SK-N-SH treated with all-trans-retinoic acid at 6 μM for 48 hours (cell line): ENCODE measurements at regions not wholly inside any gene's neighbourhood (a gene's known extent, or its start where the extent isn't known, plus 50 kb on each side); places are given as distances from the start of the nearest gene placed in this dataset.

Source experiments
- ATAC-seq: fragments of 200-7000 bp; cut with Tn5 transposase; 3 replicates; pipeline ENCODE4 v1.9.1; 2020; ENCODE audit warnings: mild to moderate bottlenecking, moderate library complexity
- BACH2 ChIP-seq: fragments of 250-450 bp; sonication (Bioruptor Pico); IDR thresholded peaks from 2 replicates; pipeline ENCODE4 v1.9.0; 2021; ENCODE audit warnings: mild to moderate bottlenecking, borderline replicate concordance
- CSDC2 ChIP-seq: fragments of 250-450 bp; sonication (Bioruptor Pico); IDR thresholded peaks from 2 replicates; pipeline ENCODE4 v1.5.0; 2020; ENCODE audit warnings: mild to moderate bottlenecking, moderate library complexity
- ESRRG ChIP-seq: fragments of 250-450 bp; sonication (Bioruptor Pico); IDR thresholded peaks from 2 replicates; pipeline ENCODE4 v1.6.1; 2021; ENCODE audit warnings: mild to moderate bottlenecking
- OSR1 ChIP-seq: fragments of 250-450 bp; sonication (Bioruptor Pico); IDR thresholded peaks from 2 replicates; pipeline ENCODE4 v1.8.0; 2022; ENCODE audit warnings: moderate library complexity, mild to moderate bottlenecking, inconsistent platforms
- PPARA ChIP-seq: fragments of 250-450 bp; sonication (Bioruptor Pico); IDR thresholded peaks from 2 replicates; pipeline ENCODE4 v1.5.0; 2020; ENCODE audit warnings: mild to moderate bottlenecking, borderline replicate concordance
- RARB ChIP-seq: fragments of 250-450 bp; sonication (Bioruptor Pico); IDR thresholded peaks from 2 replicates; pipeline ENCODE4 v1.8.0; 2021; ENCODE audit warnings: mild to moderate bottlenecking, moderate library complexity
- SNAI2 ChIP-seq: fragments of 250-450 bp; sonication (Bioruptor Pico); IDR thresholded peaks from 2 replicates; pipeline ENCODE4 v1.5.0; 2020; ENCODE audit warnings: mild to moderate bottlenecking, moderate library complexity
- TCF4 ChIP-seq: fragments of 250-450 bp; sonication (Bioruptor Pico); IDR thresholded peaks from 2 replicates; pipeline ENCODE4 v1.8.0; 2021; ENCODE audit warnings: mild to moderate bottlenecking, moderate library complexity, borderline replicate concordance
- TOX ChIP-seq: fragments of 250-450 bp; sonication (Bioruptor Pico); IDR thresholded peaks from 2 replicates; pipeline ENCODE4 v1.8.0; 2021; ENCODE audit warnings: mild to moderate bottlenecking, moderate library complexity, borderline replicate concordance
- ZC3H10 ChIP-seq: fragments of 250-450 bp; sonication (Bioruptor Pico); IDR thresholded peaks from 2 replicates; pipeline ENCODE4 v1.5.1; 2021; ENCODE audit warnings: mild to moderate bottlenecking, moderate library complexity
- ZFP3 ChIP-seq: fragments of 250-450 bp; sonication (Bioruptor Pico); IDR thresholded peaks from 2 replicates; pipeline ENCODE4 v1.5.0; 2020; ENCODE audit warnings: mild to moderate bottlenecking, moderate library complexity
- ZFP30 ChIP-seq: fragments of 450-650 bp; formaldehyde crosslinking; IDR thresholded peaks from 2 replicates; pipeline ENCODE4 v1.5.0; 2022; ENCODE audit warnings: mild to moderate bottlenecking, moderate library complexity
- ZNF565 ChIP-seq: fragments of 450-650 bp; formaldehyde crosslinking; conservative IDR thresholded peaks from 2 replicates; pipeline ENCODE4 v1.5.0; 2020; ENCODE audit warnings: low read depth, mild to moderate bottlenecking, moderate library complexity
- ZNF70 ChIP-seq: fragments of 450-650 bp; formaldehyde crosslinking; IDR thresholded peaks from 2 replicates; pipeline ENCODE4 v1.5.0; 2020; ENCODE audit warnings: mild to moderate bottlenecking, moderate library complexity
- ZNF8 ChIP-seq: fragments of 450-650 bp; formaldehyde crosslinking; IDR thresholded peaks from 2 replicates; pipeline ENCODE4 v1.5.0; 2020; ENCODE audit warnings: mild to moderate bottlenecking, moderate library complexity
- TF ChIP-seq, protein P1 (sequence below): fragments of 250-450 bp; sonication (Bioruptor Pico); IDR thresholded peaks from 2 replicates; pipeline ENCODE4 v1.8.0; 2020; ENCODE audit warnings: mild to moderate bottlenecking, moderate library complexity, borderline replicate concordance
- TF ChIP-seq, protein P2 (sequence below): fragments of 250-450 bp; sonication (Bioruptor Pico); IDR thresholded peaks from 2 replicates; pipeline ENCODE4 v1.8.0; 2021; ENCODE audit warnings: low read depth, mild to moderate bottlenecking, moderate library complexity, borderline replicate concordance
- TF ChIP-seq, protein P3 (sequence below): fragments of 250-450 bp; sonication (Bioruptor Pico); IDR thresholded peaks from 2 replicates; pipeline ENCODE4 v1.5.1; 2021; ENCODE audit warnings: mild to moderate bottlenecking, moderate library complexity
- TF ChIP-seq, protein P4 (sequence below): fragments of 250-450 bp; sonication (Bioruptor Pico); IDR thresholded peaks from 2 replicates; pipeline ENCODE4 v1.5.0; 2020; ENCODE audit warnings: mild to moderate bottlenecking, moderate library complexity
- TF ChIP-seq, protein P5 (sequence below): fragments of 250-450 bp; sonication (Bioruptor Pico); IDR thresholded peaks from 2 replicates; pipeline ENCODE4 v1.5.1; 2020; ENCODE audit warnings: low read depth, mild to moderate bottlenecking, moderate library complexity

DNA sequence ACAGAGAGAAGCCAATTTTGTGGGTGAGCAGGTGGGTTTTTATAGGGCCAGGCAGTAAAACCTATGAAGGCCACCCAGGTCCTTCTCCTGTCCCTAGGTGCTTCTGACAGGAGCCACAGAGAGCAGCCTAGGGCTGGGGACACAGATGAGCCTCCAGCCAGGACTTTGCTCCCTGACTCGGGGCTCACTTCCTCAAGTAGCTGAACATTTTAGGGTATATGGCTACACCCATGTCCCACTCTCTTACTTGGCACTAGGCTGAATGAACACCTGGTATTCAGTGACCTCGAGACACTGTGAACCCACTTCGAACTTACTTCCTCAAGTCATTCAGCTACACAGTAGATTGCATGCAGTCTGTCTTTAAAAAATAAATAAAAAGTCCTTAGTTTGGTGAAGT, 217.3 kb downstream of the MID1IP1 start (continued):
- no peak for TF ChIP-seq ZNF8 (CRISPR knock-in tag)

DNA sequence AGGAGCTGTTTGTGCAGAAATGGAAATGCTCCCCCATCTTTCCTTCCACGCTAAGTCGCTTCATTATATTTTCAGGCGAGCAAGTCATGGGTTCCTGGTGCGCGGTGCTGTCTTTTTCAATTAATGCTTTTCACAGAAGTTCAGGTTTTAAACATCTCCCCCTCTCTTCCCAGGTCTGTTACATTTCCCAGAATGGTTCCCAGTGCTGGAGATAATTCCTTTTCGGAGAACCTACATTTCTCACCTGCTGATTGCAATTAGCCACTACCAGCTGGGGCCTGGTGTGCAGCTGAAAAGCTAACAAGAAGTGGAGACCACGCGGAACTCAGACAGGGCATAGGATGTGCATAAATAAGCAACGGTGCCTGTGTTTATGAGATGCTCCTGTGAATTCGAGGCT, 217.8 kb downstream of the MID1IP1 start:
- no peak for TF ChIP-seq ZC3H10 (CRISPR knock-in tag)
- TF ChIP-seq TCF4, result no peak
- TF ChIP-seq RARB (CRISPR knock-in tag), result no peak
- no peak for TF ChIP-seq ZFP30 (CRISPR knock-in tag)
- no peak for TF ChIP-seq ZNF70 (CRISPR knock-in tag)
- no peak for TF ChIP-seq CSDC2 (CRISPR knock-in tag)
- TF ChIP-seq, protein P1, sequence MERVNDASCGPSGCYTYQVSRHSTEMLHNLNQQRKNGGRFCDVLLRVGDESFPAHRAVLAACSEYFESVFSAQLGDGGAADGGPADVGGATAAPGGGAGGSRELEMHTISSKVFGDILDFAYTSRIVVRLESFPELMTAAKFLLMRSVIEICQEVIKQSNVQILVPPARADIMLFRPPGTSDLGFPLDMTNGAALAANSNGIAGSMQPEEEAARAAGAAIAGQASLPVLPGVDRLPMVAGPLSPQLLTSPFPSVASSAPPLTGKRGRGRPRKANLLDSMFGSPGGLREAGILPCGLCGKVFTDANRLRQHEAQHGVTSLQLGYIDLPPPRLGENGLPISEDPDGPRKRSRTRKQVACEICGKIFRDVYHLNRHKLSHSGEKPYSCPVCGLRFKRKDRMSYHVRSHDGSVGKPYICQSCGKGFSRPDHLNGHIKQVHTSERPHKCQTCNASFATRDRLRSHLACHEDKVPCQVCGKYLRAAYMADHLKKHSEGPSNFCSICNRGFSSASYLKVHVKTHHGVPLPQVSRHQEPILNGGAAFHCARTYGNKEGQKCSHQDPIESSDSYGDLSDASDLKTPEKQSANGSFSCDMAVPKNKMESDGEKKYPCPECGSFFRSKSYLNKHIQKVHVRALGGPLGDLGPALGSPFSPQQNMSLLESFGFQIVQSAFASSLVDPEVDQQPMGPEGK (CRISPR knock-in tag), result no peak
- TF ChIP-seq, protein P2, sequence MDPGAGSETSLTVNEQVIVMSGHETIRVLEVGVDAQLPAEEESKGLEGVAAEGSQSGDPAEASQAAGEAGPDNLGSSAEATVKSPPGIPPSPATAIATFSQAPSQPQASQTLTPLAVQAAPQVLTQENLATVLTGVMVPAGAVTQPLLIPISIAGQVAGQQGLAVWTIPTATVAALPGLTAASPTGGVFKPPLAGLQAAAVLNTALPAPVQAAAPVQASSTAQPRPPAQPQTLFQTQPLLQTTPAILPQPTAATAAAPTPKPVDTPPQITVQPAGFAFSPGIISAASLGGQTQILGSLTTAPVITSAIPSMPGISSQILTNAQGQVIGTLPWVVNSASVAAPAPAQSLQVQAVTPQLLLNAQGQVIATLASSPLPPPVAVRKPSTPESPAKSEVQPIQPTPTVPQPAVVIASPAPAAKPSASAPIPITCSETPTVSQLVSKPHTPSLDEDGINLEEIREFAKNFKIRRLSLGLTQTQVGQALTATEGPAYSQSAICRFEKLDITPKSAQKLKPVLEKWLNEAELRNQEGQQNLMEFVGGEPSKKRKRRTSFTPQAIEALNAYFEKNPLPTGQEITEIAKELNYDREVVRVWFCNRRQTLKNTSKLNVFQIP (CRISPR knock-in tag), result no peak
- TF ChIP-seq ZFP3, result no peak
- TF ChIP-seq, protein P3, sequence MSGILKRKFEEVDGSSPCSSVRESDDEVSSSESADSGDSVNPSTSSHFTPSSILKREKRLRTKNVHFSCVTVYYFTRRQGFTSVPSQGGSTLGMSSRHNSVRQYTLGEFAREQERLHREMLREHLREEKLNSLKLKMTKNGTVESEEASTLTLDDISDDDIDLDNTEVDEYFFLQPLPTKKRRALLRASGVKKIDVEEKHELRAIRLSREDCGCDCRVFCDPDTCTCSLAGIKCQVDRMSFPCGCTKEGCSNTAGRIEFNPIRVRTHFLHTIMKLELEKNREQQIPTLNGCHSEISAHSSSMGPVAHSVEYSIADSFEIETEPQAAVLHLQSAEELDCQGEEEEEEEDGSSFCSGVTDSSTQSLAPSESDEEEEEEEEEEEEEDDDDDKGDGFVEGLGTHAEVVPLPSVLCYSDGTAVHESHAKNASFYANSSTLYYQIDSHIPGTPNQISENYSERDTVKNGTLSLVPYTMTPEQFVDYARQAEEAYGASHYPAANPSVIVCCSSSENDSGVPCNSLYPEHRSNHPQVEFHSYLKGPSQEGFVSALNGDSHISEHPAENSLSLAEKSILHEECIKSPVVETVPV (CRISPR knock-in tag), result no peak
- no peak for TF ChIP-seq BACH2
- no peak for TF ChIP-seq TOX (CRISPR knock-in tag)
- TF ChIP-seq PPARA (CRISPR knock-in tag), result no peak
- TF ChIP-seq, protein P4, sequence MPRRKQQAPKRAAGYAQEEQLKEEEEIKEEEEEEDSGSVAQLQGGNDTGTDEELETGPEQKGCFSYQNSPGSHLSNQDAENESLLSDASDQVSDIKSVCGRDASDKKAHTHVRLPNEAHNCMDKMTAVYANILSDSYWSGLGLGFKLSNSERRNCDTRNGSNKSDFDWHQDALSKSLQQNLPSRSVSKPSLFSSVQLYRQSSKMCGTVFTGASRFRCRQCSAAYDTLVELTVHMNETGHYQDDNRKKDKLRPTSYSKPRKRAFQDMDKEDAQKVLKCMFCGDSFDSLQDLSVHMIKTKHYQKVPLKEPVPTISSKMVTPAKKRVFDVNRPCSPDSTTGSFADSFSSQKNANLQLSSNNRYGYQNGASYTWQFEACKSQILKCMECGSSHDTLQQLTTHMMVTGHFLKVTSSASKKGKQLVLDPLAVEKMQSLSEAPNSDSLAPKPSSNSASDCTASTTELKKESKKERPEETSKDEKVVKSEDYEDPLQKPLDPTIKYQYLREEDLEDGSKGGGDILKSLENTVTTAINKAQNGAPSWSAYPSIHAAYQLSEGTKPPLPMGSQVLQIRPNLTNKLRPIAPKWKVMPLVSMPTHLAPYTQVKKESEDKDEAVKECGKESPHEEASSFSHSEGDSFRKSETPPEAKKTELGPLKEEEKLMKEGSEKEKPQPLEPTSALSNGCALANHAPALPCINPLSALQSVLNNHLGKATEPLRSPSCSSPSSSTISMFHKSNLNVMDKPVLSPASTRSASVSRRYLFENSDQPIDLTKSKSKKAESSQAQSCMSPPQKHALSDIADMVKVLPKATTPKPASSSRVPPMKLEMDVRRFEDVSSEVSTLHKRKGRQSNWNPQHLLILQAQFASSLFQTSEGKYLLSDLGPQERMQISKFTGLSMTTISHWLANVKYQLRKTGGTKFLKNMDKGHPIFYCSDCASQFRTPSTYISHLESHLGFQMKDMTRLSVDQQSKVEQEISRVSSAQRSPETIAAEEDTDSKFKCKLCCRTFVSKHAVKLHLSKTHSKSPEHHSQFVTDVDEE (CRISPR knock-in tag), result no peak
- no peak for ATAC-seq

DNA sequence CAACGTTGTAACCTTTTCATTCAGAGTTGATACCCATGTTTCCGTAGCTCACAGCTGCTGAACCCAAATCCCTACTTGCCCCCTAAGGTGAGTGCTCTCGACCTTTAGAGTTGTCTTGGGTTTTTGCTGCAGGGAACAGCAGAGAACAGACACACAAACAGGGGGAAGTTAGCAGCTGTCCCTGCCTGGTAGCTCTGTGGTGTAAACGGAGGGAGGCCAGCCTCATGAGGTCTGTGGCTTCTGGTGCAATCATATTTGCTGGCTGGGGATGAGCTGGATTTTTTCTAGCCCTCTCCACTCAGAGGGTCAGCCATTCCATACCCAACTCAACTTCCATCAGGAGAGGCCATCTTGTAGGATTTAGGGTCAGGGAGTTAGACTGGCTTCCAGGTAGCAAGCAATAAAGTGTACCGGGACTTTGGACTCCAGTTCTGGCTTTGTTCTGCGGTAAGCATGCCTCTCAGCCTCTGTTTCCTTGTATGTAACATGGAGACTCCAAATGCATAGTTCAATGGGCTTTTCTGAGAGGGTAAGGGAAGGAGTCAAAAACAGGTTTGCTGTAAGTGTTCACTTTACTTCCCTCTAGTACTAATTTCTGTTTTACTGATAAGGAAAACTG, 218.9 kb downstream of the MID1IP1 start:
- TF ChIP-seq OSR1 (no peak), BACH2 (no peak), TCF4 (no peak), CSDC2 (CRISPR knock-in tag) (no peak), TOX (CRISPR knock-in tag) (no peak), ESRRG (no peak), ZNF8 (CRISPR knock-in tag) (no peak), ZNF565 (CRISPR knock-in tag) (no peak), SNAI2 (CRISPR knock-in tag) (no peak), ZNF70 (CRISPR knock-in tag) (no peak), PPARA (CRISPR knock-in tag) (no peak), ZFP3 (no peak)
- TF ChIP-seq, protein P5, sequence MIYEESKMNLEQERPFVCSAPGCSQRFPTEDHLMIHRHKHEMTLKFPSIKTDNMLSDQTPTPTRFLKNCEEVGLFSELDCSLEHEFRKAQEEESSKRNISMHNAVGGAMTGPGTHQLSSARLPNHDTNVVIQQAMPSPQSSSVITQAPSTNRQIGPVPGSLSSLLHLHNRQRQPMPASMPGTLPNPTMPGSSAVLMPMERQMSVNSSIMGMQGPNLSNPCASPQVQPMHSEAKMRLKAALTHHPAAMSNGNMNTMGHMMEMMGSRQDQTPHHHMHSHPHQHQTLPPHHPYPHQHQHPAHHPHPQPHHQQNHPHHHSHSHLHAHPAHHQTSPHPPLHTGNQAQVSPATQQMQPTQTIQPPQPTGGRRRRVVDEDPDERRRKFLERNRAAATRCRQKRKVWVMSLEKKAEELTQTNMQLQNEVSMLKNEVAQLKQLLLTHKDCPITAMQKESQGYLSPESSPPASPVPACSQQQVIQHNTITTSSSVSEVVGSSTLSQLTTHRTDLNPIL (CRISPR knock-in tag), result no peak
- TF ChIP-seq, protein P4 (CRISPR knock-in tag), result no peak
- TF ChIP-seq, protein P2 (CRISPR knock-in tag), result no peak
- TF ChIP-seq, protein P1 (CRISPR knock-in tag), result no peak
- no peak for ATAC-seq
